Neural cell (in vitro differentiated cells): ENCODE measurements at regions not wholly inside any gene's neighbourhood (a gene's known extent, or its start where the extent isn't known, plus 50 kb on each side); places are given as distances from the start of the nearest gene placed in this dataset.
"Not testable (repeated sequence)": the region's sequence is repeated elsewhere in the genome, so short reads cannot be mapped to it uniquely, and the experiment has no call there.

Experiments used
- CTCF ChIP-seq: fragments of 450-650 bp; IDR thresholded peaks from 2 replicates; pipeline ENCODE4 v1.5.1; 2014; ENCODE audit warnings: antibody characterized with exemption, mild to moderate bottlenecking, moderate library complexity; ENCODE audit not compliant: poor library complexity, severe bottlenecking
- EP300 ChIP-seq: fragments of 450-650 bp; conservative IDR thresholded peaks from 2 replicates; pipeline ENCODE4 v1.6.1; 2014; ENCODE audit warnings: antibody characterized with exemption, mild to moderate bottlenecking, moderate library complexity; ENCODE audit not compliant: poor library complexity, severe bottlenecking
- EZH2 ChIP-seq: fragments of 200-600, 300-800 bp; shearing (Covaris generic), sonication (generic); IDR thresholded peaks from 2 replicates; pipeline ENCODE4 v1.6.1; 2014; ENCODE audit warnings: antibody characterized with exemption, low read length, borderline replicate concordance, mild to moderate bottlenecking; ENCODE audit not compliant: insufficient read depth, poor library complexity, severe bottlenecking
- MXI1 ChIP-seq: fragments of 450-650 bp; conservative IDR thresholded peaks from 2 replicates; pipeline ENCODE4 v1.6.1; 2014; ENCODE audit warnings: antibody characterized with exemption, mild to moderate bottlenecking; ENCODE audit not compliant: poor library complexity, severe bottlenecking
- POLR2AphosphoS5 ChIP-seq: IDR thresholded peaks from 2 replicates; pipeline ENCODE4 v1.6.1; 2012
- RAD21 ChIP-seq: fragments of 450-650 bp; conservative IDR thresholded peaks from 2 replicates; pipeline ENCODE4 v1.6.1; 2014; ENCODE audit warnings: antibody characterized with exemption, mild to moderate bottlenecking, moderate library complexity
- REST ChIP-seq: IDR thresholded peaks from 2 replicates; pipeline ENCODE4 v1.6.1; 2012; ENCODE audit warnings: borderline replicate concordance
- TAF1 ChIP-seq: IDR thresholded peaks from 2 replicates; pipeline ENCODE4 v1.6.1; 2012; ENCODE audit warnings: low read depth

GRCh38 chr9:41321277-41321676, 132.2 kb upstream of the ZNG1F start:
- not testable (repeated sequence) for TF ChIP-seq CTCF, POLR2AphosphoS5, EP300, RAD21, TAF1, EZH2, MXI1, REST
